Activated CD4-positive, alpha-beta T cell treated with anti-CD3 and anti-CD28 coated beads, Interleukin-2, amount 10 ng/mL, durations not matched to agents 24 days and 14 days (primary cell): ENCODE measurements at regions not wholly inside any gene's neighbourhood (a gene's known extent, or its start where the extent isn't known, plus 50 kb on each side); places are given as distances from the start of the nearest gene placed in this dataset.
"Not testable (repeated sequence)": the region's sequence is repeated elsewhere in the genome, so short reads cannot be mapped to it uniquely, and the experiment has no call there.

ENCODE experiments used
- DNase-seq: peaks from one replicate; pipeline ENCODE4 v3.0.0; 2022
- H3K27ac Mint-ChIP-seq: one replicate; pipeline ENCODE4 v1.8.0; 2022; ENCODE audit warnings: mild to moderate bottlenecking, mixed read lengths
- H3K27me3 Mint-ChIP-seq: one replicate; pipeline ENCODE4 v1.8.0; 2022; ENCODE audit warnings: mixed read lengths
- H3K36me3 Mint-ChIP-seq: one replicate; pipeline ENCODE4 v1.8.0; 2022; ENCODE audit warnings: low read depth, mild to moderate bottlenecking, mixed read lengths
- H3K4me1 Mint-ChIP-seq: one replicate; pipeline ENCODE4 v1.8.0; 2021; ENCODE audit warnings: mixed read lengths
- H3K4me3 Mint-ChIP-seq: one replicate; pipeline ENCODE4 v1.8.0; 2022; ENCODE audit warnings: mild to moderate bottlenecking, moderate library complexity, mixed read lengths
- H3K9me3 Mint-ChIP-seq: one replicate; pipeline ENCODE4 v1.8.0; 2021; ENCODE audit warnings: mixed read lengths
- intact Hi-C: fragments of 100-400 bp; cut with micrococcal nuclease; formaldehyde crosslinking; loops from one replicate; pipeline ENCODE4 v1.15.1; 2023

DNA sequence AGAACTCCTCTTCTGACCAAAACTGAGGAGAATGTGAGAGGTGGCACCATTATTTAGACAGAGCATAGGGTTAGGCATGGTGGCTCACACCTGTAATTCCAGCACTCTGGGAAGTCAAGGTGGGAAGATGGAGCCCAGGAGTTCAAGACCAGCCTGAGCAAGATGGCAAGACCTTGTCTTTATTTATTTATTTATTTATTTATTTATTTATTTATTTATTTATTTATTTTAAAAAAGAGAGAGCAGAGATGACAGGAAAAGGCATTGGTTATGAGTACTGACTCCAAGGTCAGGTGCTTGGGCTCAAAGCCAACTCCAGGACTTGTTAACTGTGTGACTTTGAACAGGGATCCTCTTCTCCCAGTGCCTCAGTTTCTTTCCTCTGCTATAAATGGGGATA lies 217.7 kb downstream of the MEX3B start:
- Mint-ChIP-seq H3K36me3 (no peaks in the 10 kb centered on the region), H3K27ac (no peak overlapping the region), H3K4me1 (no peaks in the 10 kb centered on the region), H3K27me3 (no peaks in the 10 kb centered on the region), H3K4me3 (no peak overlapping the region), H3K9me3 (no peaks in the 10 kb centered on the region)
- DNase-seq: peak; percentile 14
- intact Hi-C loops: no loop called here

DNA sequence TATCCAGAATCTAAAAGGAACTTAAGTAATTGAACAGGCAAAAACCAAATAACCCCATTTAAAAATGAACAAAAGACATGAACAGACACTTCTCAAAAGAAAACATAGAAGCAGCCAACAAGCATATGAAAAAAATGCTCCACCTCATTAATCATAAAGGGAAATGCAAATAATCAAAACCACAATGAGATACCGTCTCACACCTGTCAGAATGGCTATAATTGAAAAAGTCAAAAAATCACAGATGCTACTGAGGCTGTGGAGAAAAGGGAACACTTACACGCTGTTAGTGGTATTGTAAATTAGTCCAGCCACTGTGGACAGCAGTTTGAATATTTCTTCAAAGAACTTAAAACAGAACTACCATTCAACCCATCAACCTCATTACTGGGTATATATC lies 220.7 kb downstream of the MEX3B start:
- Mint-ChIP-seq H3K4me3 (no peak overlapping the region), H3K9me3 (no peaks in the 10 kb centered on the region), H3K4me1 (no peaks in the 10 kb centered on the region), H3K36me3 (no peaks in the 10 kb centered on the region), H3K27me3 (peaks cover 3% of the 10 kb centered on the region), H3K27ac (no peak overlapping the region)
- intact Hi-C loops: no loop called here
- DNase-seq: no peak

DNA sequence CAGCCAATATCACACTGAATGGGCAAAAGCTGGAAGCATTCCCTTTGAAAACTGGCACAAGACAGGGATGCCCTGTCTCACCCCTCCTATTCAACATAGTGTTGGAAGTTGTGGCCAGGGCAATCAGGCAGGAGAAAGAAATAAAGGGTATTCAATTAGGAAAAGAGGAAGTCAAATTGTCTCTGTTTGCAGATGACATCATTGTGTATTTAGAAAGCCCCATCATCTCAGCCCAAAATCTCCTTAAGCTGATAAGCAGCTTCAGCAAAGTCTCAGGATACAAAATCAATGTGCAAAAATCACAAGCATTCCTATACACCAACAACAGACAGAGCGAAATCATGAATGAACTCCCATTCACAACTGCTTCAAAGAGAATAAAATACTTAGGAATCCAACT lies 223.2 kb downstream of the MEX3B start:
- H3K4me1 Mint-ChIP-seq, intact Hi-C loops, H3K4me3 Mint-ChIP-seq, H3K27ac Mint-ChIP-seq, H3K27me3 Mint-ChIP-seq, H3K36me3 Mint-ChIP-seq, H3K9me3 Mint-ChIP-seq: not testable (repeated sequence)
- peak; percentile 8 for DNase-seq

DNA sequence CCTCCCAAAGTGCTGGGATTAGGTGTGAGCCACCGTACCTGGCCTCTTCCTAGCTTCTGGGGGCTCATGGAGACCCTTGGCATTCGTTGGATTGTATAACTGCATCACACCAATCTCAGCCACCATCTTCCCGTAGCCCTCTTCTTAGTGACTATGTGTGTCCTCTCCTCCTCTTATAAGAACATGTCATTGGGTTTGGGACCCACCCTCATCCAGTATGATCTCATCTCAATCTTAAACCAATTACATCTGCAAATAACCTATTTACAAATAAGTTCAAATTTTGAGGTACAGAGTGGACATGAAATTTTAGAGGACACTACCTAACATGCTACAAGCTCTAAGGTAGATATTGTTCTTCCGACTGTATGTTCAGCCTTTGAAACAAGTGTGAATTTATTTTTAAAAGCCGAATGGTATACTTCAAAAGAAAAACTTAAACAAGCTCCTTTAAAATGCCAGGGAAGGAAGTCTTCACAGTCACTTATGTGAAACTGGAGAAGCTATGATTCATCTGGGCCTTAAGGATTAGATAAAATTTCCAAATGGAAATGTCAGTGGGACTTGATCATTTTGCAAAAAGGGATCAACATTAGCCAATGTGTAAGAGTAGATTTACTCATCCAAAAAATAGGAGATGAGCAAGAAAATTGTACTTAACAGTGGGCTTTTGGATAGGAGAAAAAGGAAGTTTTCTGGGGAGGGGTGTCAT lies 225.7 kb downstream of the MEX3B start:
- H3K4me3 Mint-ChIP-seq: no peak overlapping the region
- H3K36me3 Mint-ChIP-seq: no peaks in the 10 kb centered on the region
- H3K27ac Mint-ChIP-seq: no peak overlapping the region
- peaks cover 3% of the 10 kb centered on the region for H3K27me3 Mint-ChIP-seq
- H3K4me1 Mint-ChIP-seq: no peaks in the 10 kb centered on the region
- no peak for DNase-seq
- no peaks in the 10 kb centered on the region for H3K9me3 Mint-ChIP-seq
- intact Hi-C loops: loop anchor here (5.0 kb wide), 1 partner anchor 993 kb away; no protein-coding TSS in a partner anchor

DNA sequence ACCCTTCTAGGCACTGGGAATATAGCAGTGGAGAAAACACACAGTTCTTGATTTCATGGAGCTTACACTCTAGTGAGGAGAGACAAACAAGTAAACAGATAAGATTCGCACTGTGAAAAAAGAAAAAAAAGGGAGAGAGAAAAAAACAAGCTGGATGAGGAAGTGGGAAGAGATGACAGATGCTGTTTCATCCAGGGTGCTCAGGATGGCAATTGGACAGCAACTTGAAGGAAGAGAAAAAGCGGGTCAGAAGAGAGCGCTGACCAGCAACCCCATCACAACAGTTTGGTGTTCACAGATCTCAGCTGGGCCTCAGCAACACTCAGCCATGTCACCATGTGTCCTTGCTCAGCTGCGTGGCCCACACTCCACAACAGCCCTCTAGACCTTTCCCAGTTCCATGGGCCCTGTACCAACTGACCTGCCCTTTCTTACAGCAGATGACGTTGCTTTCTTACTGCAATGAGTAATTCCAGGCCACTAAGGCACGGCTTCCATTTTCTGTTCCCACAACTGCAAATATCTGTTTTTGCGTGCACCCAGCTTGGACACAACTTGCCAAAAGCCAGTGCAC lies 230.8 kb downstream of the MEX3B start:
- peak; percentile 41 for DNase-seq
- H3K27ac Mint-ChIP-seq: no peak overlapping the region
- intact Hi-C loops: loop anchor here (5.0 kb wide), 1 partner anchor 988 kb away; no protein-coding TSS in a partner anchor
- no peaks in the 10 kb centered on the region for H3K4me1 Mint-ChIP-seq
- no peaks in the 10 kb centered on the region for H3K9me3 Mint-ChIP-seq
- H3K27me3 Mint-ChIP-seq: peaks cover 3% of the 10 kb centered on the region
- H3K36me3 Mint-ChIP-seq: no peaks in the 10 kb centered on the region
- no peak overlapping the region for H3K4me3 Mint-ChIP-seq

DNA sequence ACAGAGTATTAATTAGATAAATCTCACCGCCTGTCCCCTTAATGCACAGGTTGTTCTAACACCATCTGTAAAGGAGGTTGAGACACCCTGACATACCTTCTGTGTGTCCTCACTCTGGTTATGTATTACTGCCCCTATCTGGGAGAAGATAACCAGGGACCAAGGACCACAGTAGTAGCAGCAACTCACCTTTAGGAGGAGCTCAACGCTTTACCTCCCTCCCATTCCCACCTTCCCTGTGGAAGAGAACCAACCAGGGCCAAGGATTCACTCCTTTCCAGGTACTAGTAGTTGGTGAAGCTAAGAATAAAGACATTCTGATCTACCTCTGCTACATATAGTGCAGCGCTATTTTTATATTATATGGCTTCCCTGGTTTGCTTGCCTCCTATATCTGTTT lies 232.6 kb downstream of the MEX3B start:
- DNase-seq: peak; percentile 19
- Mint-ChIP-seq H3K27ac (no peak overlapping the region), H3K4me1 (no peaks in the 10 kb centered on the region), H3K9me3 (no peaks in the 10 kb centered on the region), H3K36me3 (no peaks in the 10 kb centered on the region), H3K4me3 (no peak overlapping the region), H3K27me3 (peaks cover 3% of the 10 kb centered on the region)
- intact Hi-C loops: no loop called here

DNA sequence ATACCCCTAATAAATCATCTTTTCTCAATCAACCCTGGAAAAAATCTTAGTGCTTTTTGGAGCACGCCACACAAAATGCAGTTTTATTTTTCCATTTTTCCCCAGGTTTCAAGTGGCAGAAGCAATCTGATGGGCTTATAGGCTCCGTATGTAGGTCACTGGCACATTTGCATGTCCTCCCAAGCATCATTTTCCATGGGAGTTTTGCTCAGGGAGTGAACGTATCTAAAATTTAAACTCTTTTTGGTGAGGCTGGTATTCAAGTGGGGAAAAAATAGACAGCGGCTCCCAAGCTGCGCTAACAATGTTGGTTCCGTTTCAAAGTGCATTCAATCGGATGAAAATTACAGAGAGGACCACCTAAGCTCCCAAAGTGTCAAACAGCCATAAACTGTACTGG lies 233.4 kb downstream of the MEX3B start:
- Mint-ChIP-seq H3K27me3 (peaks cover 3% of the 10 kb centered on the region), H3K4me3 (no peak overlapping the region), H3K36me3 (no peaks in the 10 kb centered on the region), H3K4me1 (no peaks in the 10 kb centered on the region), H3K27ac (no peak overlapping the region), H3K9me3 (no peaks in the 10 kb centered on the region)
- peak; percentile 16 for DNase-seq
- intact Hi-C loops: no loop called here

DNA sequence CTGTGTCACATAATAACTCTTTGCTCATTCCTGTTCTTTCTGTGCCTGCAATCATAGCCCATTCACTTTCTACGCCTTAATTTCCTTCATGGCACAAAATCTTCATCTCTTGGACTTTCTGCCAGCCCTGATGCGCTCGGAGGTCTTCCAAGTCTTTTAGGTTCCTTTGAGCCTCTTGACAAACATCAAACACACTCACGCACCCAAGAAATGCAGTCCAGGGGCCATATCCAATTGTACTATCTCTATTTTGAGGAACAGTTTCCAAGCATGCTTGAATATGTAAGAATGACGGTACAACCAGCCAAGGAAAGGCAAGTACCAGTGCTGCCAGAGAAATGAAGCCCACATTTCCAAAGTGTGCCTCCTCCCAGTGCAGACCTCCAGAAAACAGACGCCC lies 234.1 kb downstream of the MEX3B start:
- peaks cover 3% of the 10 kb centered on the region for H3K27me3 Mint-ChIP-seq
- H3K9me3 Mint-ChIP-seq: no peaks in the 10 kb centered on the region
- H3K4me1 Mint-ChIP-seq: no peaks in the 10 kb centered on the region
- no peaks in the 10 kb centered on the region for H3K36me3 Mint-ChIP-seq
- intact Hi-C loops: no loop called here
- no peak overlapping the region for H3K27ac Mint-ChIP-seq
- H3K4me3 Mint-ChIP-seq: no peak overlapping the region
- no peak for DNase-seq

DNA sequence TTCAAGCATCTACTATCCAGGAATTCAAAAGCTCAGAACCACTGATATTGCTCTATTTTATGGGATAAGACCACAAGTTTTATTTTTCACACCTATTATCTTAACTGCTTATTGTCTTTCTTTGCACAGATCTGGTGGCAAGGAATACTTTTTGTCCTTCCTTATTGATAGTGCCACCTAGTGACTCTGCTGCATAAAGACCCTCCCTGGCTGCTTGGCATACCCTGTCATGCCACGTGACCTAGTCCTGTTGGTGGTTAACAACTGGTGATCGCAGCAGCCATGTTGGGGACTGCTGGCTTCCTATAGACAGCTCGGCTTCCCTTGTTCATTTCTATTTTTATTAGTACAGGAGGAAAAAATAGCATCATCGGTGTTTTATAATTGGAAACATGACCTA lies 236.3 kb downstream of the MEX3B start:
- Mint-ChIP-seq H3K9me3 (no peaks in the 10 kb centered on the region), H3K36me3 (no peaks in the 10 kb centered on the region), H3K27me3 (peaks cover 3% of the 10 kb centered on the region), H3K4me3 (no peak overlapping the region), H3K4me1 (no peaks in the 10 kb centered on the region), H3K27ac (no peak overlapping the region)
- no peak for DNase-seq
- intact Hi-C loops: no loop called here

DNA sequence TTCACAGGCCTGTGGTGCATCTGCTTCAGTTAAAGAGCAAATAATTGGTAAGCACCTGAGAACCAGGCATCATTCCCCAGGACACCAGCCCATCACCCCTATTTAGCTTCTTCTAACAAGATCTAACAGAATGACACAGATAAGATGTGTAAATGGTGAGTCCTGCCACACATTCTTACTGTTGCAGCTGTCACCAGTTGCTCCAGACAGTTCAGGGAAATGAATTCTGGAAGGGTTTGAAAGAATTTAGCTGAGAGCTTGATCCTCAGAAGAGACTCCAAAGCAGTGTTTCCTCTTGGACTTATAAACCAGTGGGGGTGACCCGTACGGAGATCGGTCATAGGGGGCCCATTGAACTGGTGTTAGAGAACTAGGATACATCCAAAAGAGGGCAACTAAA lies 238.0 kb downstream of the MEX3B start:
- intact Hi-C loops: no loop called here
- Mint-ChIP-seq H3K9me3 (no peaks in the 10 kb centered on the region), H3K36me3 (no peaks in the 10 kb centered on the region), H3K27me3 (no peaks in the 10 kb centered on the region), H3K27ac (no peak overlapping the region), H3K4me3 (no peak overlapping the region), H3K4me1 (no peaks in the 10 kb centered on the region)
- no peak for DNase-seq

DNA sequence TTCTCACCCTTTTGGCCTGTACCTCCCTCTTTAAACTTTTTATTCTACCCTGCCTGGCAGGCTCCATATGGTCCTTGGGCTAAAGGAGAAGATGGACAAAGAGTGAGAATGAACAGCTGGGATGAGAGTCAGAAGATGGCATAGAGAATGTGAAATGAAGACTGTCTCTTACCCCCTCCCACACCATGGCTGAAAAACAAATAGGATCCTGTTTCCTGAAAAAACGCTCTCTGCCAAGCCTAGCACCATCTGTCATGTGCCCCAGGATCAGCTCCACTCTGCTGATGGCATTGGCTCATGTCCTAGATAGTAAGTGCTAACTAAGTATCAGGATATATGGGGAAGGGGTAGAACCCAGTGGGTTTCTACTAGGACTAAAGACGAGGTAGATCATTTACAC lies 238.6 kb downstream of the MEX3B start:
- Mint-ChIP-seq H3K9me3 (no peaks in the 10 kb centered on the region), H3K27ac (no peak overlapping the region), H3K27me3 (no peaks in the 10 kb centered on the region), H3K4me3 (no peak overlapping the region), H3K4me1 (no peaks in the 10 kb centered on the region), H3K36me3 (no peaks in the 10 kb centered on the region)
- intact Hi-C loops: no loop called here
- DNase-seq: no peak

DNA sequence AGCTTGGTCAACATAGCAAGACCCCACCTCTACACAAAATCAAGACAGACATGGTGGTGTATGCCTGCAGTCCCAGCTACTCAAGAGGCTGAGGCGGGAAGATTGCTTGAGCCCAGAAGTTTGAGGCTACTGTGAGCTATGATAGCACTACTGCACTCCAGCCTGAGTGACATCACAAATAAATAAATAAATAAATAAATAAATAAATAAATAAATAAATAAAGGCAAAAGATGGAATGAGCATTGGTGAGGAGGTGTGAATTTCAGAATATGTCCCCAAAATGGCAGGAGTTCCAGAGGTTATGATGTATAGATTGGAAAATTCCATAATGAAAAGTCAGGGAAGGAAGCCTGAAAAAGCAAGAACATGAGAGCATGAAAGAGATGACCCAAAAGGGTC lies 249.9 kb downstream of the MEX3B start:
- Mint-ChIP-seq H3K36me3 (no peaks in the 10 kb centered on the region), H3K9me3 (no peaks in the 10 kb centered on the region), H3K27me3 (no peaks in the 10 kb centered on the region), H3K27ac (no peak overlapping the region), H3K4me1 (no peaks in the 10 kb centered on the region), H3K4me3 (no peak overlapping the region)
- intact Hi-C loops: no loop called here
- no peak for DNase-seq

DNA sequence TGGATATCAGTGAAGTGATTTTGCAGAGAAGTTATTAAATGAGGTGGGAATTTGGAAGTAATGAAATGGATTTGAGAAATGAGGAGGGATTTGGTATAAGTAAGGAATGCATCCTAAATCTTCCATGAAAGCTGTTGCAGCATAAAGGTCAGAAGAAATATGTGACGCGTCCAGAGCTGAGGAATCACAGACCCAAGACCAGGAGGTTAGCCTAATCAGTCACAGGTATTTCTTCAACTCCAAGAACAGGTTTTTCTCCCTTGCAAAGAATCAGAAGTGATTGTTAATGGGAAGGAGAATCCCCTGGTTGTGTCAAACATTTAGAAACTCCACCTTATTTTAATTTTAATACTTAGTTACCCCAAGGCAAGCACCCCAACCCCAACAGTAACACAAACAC lies 253.2 kb downstream of the MEX3B start:
- no peaks in the 10 kb centered on the region for H3K9me3 Mint-ChIP-seq
- intact Hi-C loops: no loop called here
- no peak overlapping the region for H3K4me3 Mint-ChIP-seq
- H3K4me1 Mint-ChIP-seq: no peaks in the 10 kb centered on the region
- no peaks in the 10 kb centered on the region for H3K36me3 Mint-ChIP-seq
- DNase-seq: no peak
- H3K27me3 Mint-ChIP-seq: no peaks in the 10 kb centered on the region
- no peak overlapping the region for H3K27ac Mint-ChIP-seq

DNA sequence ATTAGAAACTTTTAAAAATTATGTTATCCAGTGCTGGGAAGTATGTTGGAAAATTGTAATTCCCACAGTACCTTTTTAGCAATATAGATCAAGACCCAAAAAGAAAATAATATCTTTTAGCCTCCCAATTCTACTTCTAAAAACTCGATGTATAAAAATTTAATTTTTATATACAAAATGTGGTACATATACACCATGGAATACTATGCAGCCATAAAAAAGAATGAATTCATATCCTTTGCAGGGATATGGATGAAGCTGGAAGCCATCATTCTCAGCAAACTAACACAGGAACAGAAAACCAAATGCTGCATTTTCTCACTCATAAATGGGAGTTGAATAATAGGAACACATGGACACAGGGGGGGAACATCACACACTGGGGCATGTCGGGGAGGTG lies 254.5 kb downstream of the MEX3B start:
- H3K36me3 Mint-ChIP-seq, H3K4me1 Mint-ChIP-seq, H3K4me3 Mint-ChIP-seq, H3K9me3 Mint-ChIP-seq, DNase-seq, H3K27ac Mint-ChIP-seq, intact Hi-C loops, H3K27me3 Mint-ChIP-seq: not testable (repeated sequence)

DNA sequence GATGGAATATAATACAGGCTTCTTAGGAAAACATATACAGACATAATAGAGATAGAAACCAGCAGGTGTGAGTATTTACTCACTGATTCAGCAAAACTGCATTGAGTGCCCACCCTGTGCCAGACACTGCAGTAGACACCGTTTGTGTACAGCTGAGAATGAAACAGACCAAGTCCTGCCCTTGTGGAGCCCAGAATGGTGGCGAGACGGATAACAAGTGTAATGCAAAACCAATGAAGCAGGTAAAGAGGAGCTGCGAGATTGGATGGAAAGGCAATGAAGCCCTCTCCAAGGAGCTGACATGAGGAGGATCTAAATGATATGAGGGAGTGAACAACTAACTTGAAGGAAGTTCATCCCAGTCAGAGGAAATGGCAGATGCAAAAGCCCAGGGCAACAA lies 256.4 kb downstream of the MEX3B start:
- Mint-ChIP-seq H3K36me3 (no peaks in the 10 kb centered on the region), H3K27ac (no peak overlapping the region), H3K27me3 (no peaks in the 10 kb centered on the region), H3K4me1 (no peaks in the 10 kb centered on the region), H3K9me3 (no peaks in the 10 kb centered on the region), H3K4me3 (no peak overlapping the region)
- intact Hi-C loops: no loop called here
- DNase-seq: no peak
